ENCODE measurements at regions not wholly inside any gene's neighbourhood (a gene's known extent, or its start where the extent isn't known, plus 50 kb on each side); places are given as distances from the start of the nearest gene placed in this dataset.

- H3K9me3 ChIP-seq (ENCODE audit: control insufficient read depth, low read length): no peaks in the 10 kb centered on the region
- no peak overlapping the region for H3K27ac ChIP-seq (ENCODE audit: insufficient read depth, low read length, poor library complexity, severe bottlenecking)
- H3K27me3 ChIP-seq (replicated peaks; ENCODE audit: control insufficient read depth, insufficient read depth, low read length, poor library complexity, severe bottlenecking): no peaks in the 10 kb centered on the region
- no peaks in the 10 kb centered on the region for H3K36me3 ChIP-seq (ENCODE audit: control insufficient read depth, insufficient read depth, low read length)
- H3K4me3 ChIP-seq (ENCODE audit: insufficient read depth, low read depth, low read length, poor library complexity, severe bottlenecking): no peak overlapping the region
- H3K4me1 ChIP-seq (ENCODE audit: control insufficient read depth, insufficient read depth, low read length, poor library complexity, severe bottlenecking): no peaks in the 10 kb centered on the region
- no peak for DNase-seq
These were observed 77.9 kb upstream of the ID4 start for GRCh38 chr6:19759117-19759880.

- Histone ChIP-seq H3K36me3 (ENCODE audit: control insufficient read depth, insufficient read depth, low read length) (no peaks in the 10 kb centered on the region), H3K4me1 (ENCODE audit: control insufficient read depth, insufficient read depth, low read length, poor library complexity, severe bottlenecking) (no peaks in the 10 kb centered on the region), H3K27ac (ENCODE audit: insufficient read depth, low read length, poor library complexity, severe bottlenecking) (no peak overlapping the region), H3K9me3 (ENCODE audit: control insufficient read depth, low read length) (no peaks in the 10 kb centered on the region), H3K27me3 (replicated peaks; ENCODE audit: control insufficient read depth, insufficient read depth, low read length, poor library complexity, severe bottlenecking) (no peaks in the 10 kb centered on the region), H3K4me3 (ENCODE audit: insufficient read depth, low read depth, low read length, poor library complexity, severe bottlenecking) (no peak overlapping the region)
- DNase-seq: no peak
These were observed 76.0 kb upstream of the ID4 start for GRCh38 chr6:19761121-19761520.

GRCh38 chr6:19771753-19772336 lies 65.3 kb upstream of the ID4 start:
- no peaks in the 10 kb centered on the region for H3K27me3 ChIP-seq (replicated peaks; ENCODE audit: control insufficient read depth, insufficient read depth, low read length, poor library complexity, severe bottlenecking)
- no peak for DNase-seq
- H3K4me3 ChIP-seq (ENCODE audit: insufficient read depth, low read depth, low read length, poor library complexity, severe bottlenecking): no peak overlapping the region
- H3K4me1 ChIP-seq (ENCODE audit: control insufficient read depth, insufficient read depth, low read length, poor library complexity, severe bottlenecking): no peaks in the 10 kb centered on the region
- H3K9me3 ChIP-seq (ENCODE audit: control insufficient read depth, low read length): no peaks in the 10 kb centered on the region
- H3K36me3 ChIP-seq (ENCODE audit: control insufficient read depth, insufficient read depth, low read length): no peaks in the 10 kb centered on the region
- no peak overlapping the region for H3K27ac ChIP-seq (ENCODE audit: insufficient read depth, low read length, poor library complexity, severe bottlenecking)

GRCh38 chr6:19772891-19773290 lies 64.3 kb upstream of the ID4 start:
- Histone ChIP-seq H3K4me3 (ENCODE audit: insufficient read depth, low read depth, low read length, poor library complexity, severe bottlenecking) (no peak overlapping the region), H3K27ac (ENCODE audit: insufficient read depth, low read length, poor library complexity, severe bottlenecking) (no peak overlapping the region)
- no peak for DNase-seq

GRCh38 chr6:19781269-19781668 lies 55.9 kb upstream of the ID4 start:
- no peaks in the 10 kb centered on the region for H3K4me1 ChIP-seq (ENCODE audit: control insufficient read depth, insufficient read depth, low read length, poor library complexity, severe bottlenecking)
- no peak overlapping the region for H3K27ac ChIP-seq (ENCODE audit: insufficient read depth, low read length, poor library complexity, severe bottlenecking)
- H3K9me3 ChIP-seq (ENCODE audit: control insufficient read depth, low read length): no peaks in the 10 kb centered on the region
- H3K27me3 ChIP-seq (replicated peaks; ENCODE audit: control insufficient read depth, insufficient read depth, low read length, poor library complexity, severe bottlenecking): no peaks in the 10 kb centered on the region
- H3K36me3 ChIP-seq (ENCODE audit: control insufficient read depth, insufficient read depth, low read length): no peaks in the 10 kb centered on the region
- no peak for DNase-seq
- no peak overlapping the region for H3K4me3 ChIP-seq (ENCODE audit: insufficient read depth, low read depth, low read length, poor library complexity, severe bottlenecking)

More at GRCh38 chr6:19772891-19773290, 64.3 kb upstream of the ID4 start:
- Histone ChIP-seq H3K4me1 (ENCODE audit: control insufficient read depth, insufficient read depth, low read length, poor library complexity, severe bottlenecking) (no peaks in the 10 kb centered on the region), H3K9me3 (ENCODE audit: control insufficient read depth, low read length) (no peaks in the 10 kb centered on the region), H3K36me3 (ENCODE audit: control insufficient read depth, insufficient read depth, low read length) (no peaks in the 10 kb centered on the region), H3K27me3 (replicated peaks; ENCODE audit: control insufficient read depth, insufficient read depth, low read length, poor library complexity, severe bottlenecking) (no peaks in the 10 kb centered on the region)

GRCh38 chr6:19782588-19782987 lies 54.6 kb upstream of the ID4 start:
- DNase-seq: no peak
- no peak overlapping the region for H3K4me3 ChIP-seq (ENCODE audit: insufficient read depth, low read depth, low read length, poor library complexity, severe bottlenecking)
- H3K9me3 ChIP-seq (ENCODE audit: control insufficient read depth, low read length): no peaks in the 10 kb centered on the region
- no peaks in the 10 kb centered on the region for H3K4me1 ChIP-seq (ENCODE audit: control insufficient read depth, insufficient read depth, low read length, poor library complexity, severe bottlenecking)
- H3K27me3 ChIP-seq (replicated peaks; ENCODE audit: control insufficient read depth, insufficient read depth, low read length, poor library complexity, severe bottlenecking): no peaks in the 10 kb centered on the region
- no peaks in the 10 kb centered on the region for H3K36me3 ChIP-seq (ENCODE audit: control insufficient read depth, insufficient read depth, low read length)
- H3K27ac ChIP-seq (ENCODE audit: insufficient read depth, low read length, poor library complexity, severe bottlenecking): no peak overlapping the region
